HG03342 (cell line): ENCODE measurements at regions not wholly inside any gene's neighbourhood (a gene's known extent, or its start where the extent isn't known, plus 50 kb on each side); places are given as distances from the start of the nearest gene placed in this dataset.
A peak's percentile ranks its signal among the peaks of the same experiment; 100 is the strongest.

Source experiments
- ATAC-seq: cut with Tn5 transposase; IDR thresholded peaks from one replicate; pipeline ENCODE4 v1.9.1; 2021; ENCODE audit warnings: mild to moderate bottlenecking, moderate library complexity; ENCODE audit not compliant: unreplicated experiment

- no peak for ATAC-seq
These were observed 203.5 kb upstream of the TET2 start for GRCh38 chr4:104942990-104943743.

- ATAC-seq, result no peak
These were observed 202.1 kb upstream of the TET2 start for GRCh38 chr4:104944596-104944995.

GRCh38 chr4:104964410-104965175, 182.1 kb upstream of the TET2 start:
- ATAC-seq, result peak; percentile 24

- peak; percentile 99 for ATAC-seq
These were observed 180.2 kb upstream of the TET2 start for GRCh38 chr4:104966349-104967033.

GRCh38 chr4:104967034-104967401, 179.7 kb upstream of the TET2 start:
- peak; percentile 19 for ATAC-seq

GRCh38 chr4:104969394-104970082, 177.1 kb upstream of the TET2 start:
- no peak for ATAC-seq

GRCh38 chr4:104971462-104971861, 175.2 kb upstream of the TET2 start:
- ATAC-seq, result no peak

- ATAC-seq, result no peak
These were observed 173.0 kb upstream of the TET2 start for GRCh38 chr4:104973708-104974107.

GRCh38 chr4:104975617-104976016, 171.1 kb upstream of the TET2 start:
- no peak for ATAC-seq

GRCh38 chr4:104976262-104976661, 170.4 kb upstream of the TET2 start:
- ATAC-seq, result no peak

GRCh38 chr4:104979083-104979760, 167.5 kb upstream of the TET2 start:
- ATAC-seq, result no peak

- ATAC-seq, result no peak
These were observed 163.0 kb upstream of the TET2 start for GRCh38 chr4:104983615-104984179.

GRCh38 chr4:104986306-104986705, 160.4 kb upstream of the TET2 start:
- ATAC-seq, result no peak

- ATAC-seq, result no peak
These were observed 157.3 kb upstream of the TET2 start for GRCh38 chr4:104989371-104989770.

- ATAC-seq, result no peak
These were observed 144.4 kb upstream of the TET2 start for GRCh38 chr4:105002278-105002677.

- ATAC-seq, result no peak
These were observed 132.4 kb upstream of the TET2 start for GRCh38 chr4:105014234-105014633.

- ATAC-seq, result no peak
These were observed 132.0 kb upstream of the TET2 start for GRCh38 chr4:105014635-105015034.

- ATAC-seq, result no peak
These were observed 130.9 kb upstream of the TET2 start for GRCh38 chr4:105015750-105016149.

GRCh38 chr4:105022811-105023667, 123.6 kb upstream of the TET2 start:
- no peak for ATAC-seq
